Right ventricle myocardium superior (tissue), 1 donor: ENCODE measurements at regions not wholly inside any gene's neighbourhood (a gene's known extent, or its start where the extent isn't known, plus 50 kb on each side); places are given as distances from the start of the nearest gene placed in this dataset.
A peak's percentile ranks its signal among the peaks of the same experiment; 100 is the strongest.
"Not testable (repeated sequence)": the region's sequence is repeated elsewhere in the genome, so short reads cannot be mapped to it uniquely, and the experiment has no call there.

Experiments used
- ATAC-seq: fragments of 200-7000 bp; cut with Tn5 transposase; one replicate; pipeline ENCODE4 v1.9.1; 2020; ENCODE audit warnings: mild to moderate bottlenecking; ENCODE audit not compliant: poor library complexity
- DNase-seq: peaks from one replicate; pipeline ENCODE4 v3.0.0-alpha.2; 2020
- intact Hi-C: fragments of 100-400 bp; cut with DNase I; formaldehyde crosslinking; loops from one replicate; pipeline ENCODE4 v1.11.2; 2022
- donor health status: DM: no; HTN: yes; CAD: no; lungs with severe emphysema.

GRCh38 chr4:12691168-12691567, 793.0 kb downstream of the RAB28 start:
- ATAC-seq (no peak), DNase-seq (no peak)
- intact Hi-C loops: no loop called here

- intact Hi-C loops: no loop called here
- DNase-seq (no peak), ATAC-seq (no peak)
Measured at GRCh38 chr4:12689457-12689856, 794.7 kb downstream of the RAB28 start.

GRCh38 chr4:12679217-12679616, 804.9 kb downstream of the RAB28 start:
- DNase-seq (no peak), ATAC-seq (no peak)
- intact Hi-C loops: no loop called here

GRCh38 chr4:12674184-12674583, 810.0 kb downstream of the RAB28 start:
- no peak for ATAC-seq

GRCh38 chr4:12672303-12672702, 811.8 kb downstream of the RAB28 start:
- intact Hi-C loops: no loop called here
- DNase-seq: no peak
- no peak for ATAC-seq

More at GRCh38 chr4:12674184-12674583, 810.0 kb downstream of the RAB28 start:
- intact Hi-C loops: no loop called here
- no peak for DNase-seq

- intact Hi-C loops: no loop called here
- no peak for DNase-seq
- no peak for ATAC-seq
Measured at GRCh38 chr4:12658146-12658545, 826.0 kb downstream of the RAB28 start.

GRCh38 chr4:12651876-12652275, 832.3 kb downstream of the RAB28 start:
- intact Hi-C loops: no loop called here
- ATAC-seq (no peak), DNase-seq (no peak)

GRCh38 chr4:12645732-12646131, 838.4 kb downstream of the RAB28 start:
- intact Hi-C loops: no loop called here
- no peak for ATAC-seq
- no peak for DNase-seq

GRCh38 chr4:12644261-12644660, 839.9 kb downstream of the RAB28 start:
- ATAC-seq (no peak), DNase-seq (no peak)
- intact Hi-C loops: no loop called here

- DNase-seq: no peak
- intact Hi-C loops: no loop called here
- ATAC-seq: no peak
Measured at GRCh38 chr4:12636191-12636590, 847.9 kb downstream of the RAB28 start.

- DNase-seq (no peak), ATAC-seq (no peak)
- intact Hi-C loops: no loop called here
Measured at GRCh38 chr4:12635629-12636028, 848.5 kb downstream of the RAB28 start.

GRCh38 chr4:12633053-12633651, 851.0 kb downstream of the RAB28 start:
- intact Hi-C loops: no loop called here
- ATAC-seq: peak; percentile 96
- peak; percentile 83 for DNase-seq

- no peak for ATAC-seq
- intact Hi-C loops: no loop called here
- DNase-seq: no peak
Measured at GRCh38 chr4:12615822-12616221, 868.3 kb downstream of the RAB28 start.

- ATAC-seq (no peak), DNase-seq (no peak)
- intact Hi-C loops: no loop called here
Measured at GRCh38 chr4:12612876-12613275, 871.3 kb downstream of the RAB28 start.

- ATAC-seq (peak; percentile 90), DNase-seq (peak; percentile 60)
- intact Hi-C loops: not testable (repeated sequence)
Measured at GRCh38 chr4:12609212-12609875, 874.8 kb downstream of the RAB28 start.

- DNase-seq (no peak), ATAC-seq (no peak)
- intact Hi-C loops: no loop called here
Measured at GRCh38 chr4:12595986-12596385, 888.2 kb downstream of the RAB28 start.

- no peak for ATAC-seq
- no peak for DNase-seq
- intact Hi-C loops: no loop called here
Measured at GRCh38 chr4:12595489-12595888, 888.7 kb downstream of the RAB28 start.

GRCh38 chr4:12588582-12588981, 895.6 kb downstream of the RAB28 start:
- intact Hi-C loops: no loop called here
- ATAC-seq (no peak), DNase-seq (no peak)

GRCh38 chr4:12586242-12587006, 897.7 kb downstream of the RAB28 start:
- intact Hi-C loops: no loop called here
- DNase-seq (no peak), ATAC-seq (no peak)
